H1 (cell line): ENCODE measurements at regions not wholly inside any gene's neighbourhood (a gene's known extent, or its start where the extent isn't known, plus 50 kb on each side); places are given as distances from the start of the nearest gene placed in this dataset.

Experiments
- CTCF ChIA-PET: fragments of 300-600 bp; sonication (Branson Sonifier 250); formaldehyde crosslinking; loops from one replicate; lab custom pipeline; 2021; ENCODE audit not compliant: partially characterized antibody; lab: Charles Lee
- POLR2A ChIA-PET: fragments of 300-600 bp; sonication (Branson Sonifier 250); formaldehyde crosslinking; loops from one replicate; lab custom pipeline; 2021; ENCODE audit warnings: inconsistent platforms; ENCODE audit not compliant: partially characterized antibody; lab: Charles Lee
- DNase-seq, 2 experiments: peaks; one replicate each; pipeline versions ENCODE4 v3.0.0 to v3.0.0-alpha.2; 2010 to 2022; ENCODE audit warnings: low spot score in 2 of 2, low read depth in 1 of 2, mixed read lengths in 1 of 2
- FAIRE-seq: peaks from 2 replicates; lab custom pipeline; 2011; peaks lifted over from hg19 to GRCh38; lab: Jason Lieb, UNC
- H2AFZ ChIP-seq: 2 replicates; pipeline ENCODE4 v1.8.1; 2012; ENCODE audit warnings: low read length, inconsistent platforms
- H2AK5ac ChIP-seq: 2 replicates; pipeline ENCODE4 v1.6.1; 2013; ENCODE audit warnings: low read depth, low read length
- H2BK120ac ChIP-seq: replicated peaks from 2 replicates; pipeline ENCODE3; 2013; ENCODE audit warnings: low read depth, low read length, inconsistent platforms
- H2BK12ac ChIP-seq: 2 replicates; pipeline ENCODE4 v1.6.1; 2013; ENCODE audit warnings: low read depth, low read length
- H2BK15ac ChIP-seq: 2 replicates; pipeline ENCODE4 v1.6.1; 2013; ENCODE audit warnings: low read length
- H2BK20ac ChIP-seq: 2 replicates; pipeline ENCODE4 v1.6.1; 2013; ENCODE audit warnings: low read length
- H2BK5ac ChIP-seq: 2 replicates; pipeline ENCODE4 v1.6.1; 2013; ENCODE audit warnings: low read depth, low read length
- H3K14ac ChIP-seq: 2 replicates; pipeline ENCODE4 v1.6.1; 2013; ENCODE audit warnings: inconsistent platforms; ENCODE audit not compliant: insufficient read length
- H3K18ac ChIP-seq: 2 replicates; pipeline ENCODE4 v1.6.1; 2013; ENCODE audit warnings: low read length; ENCODE audit errors: extremely low read depth
- H3K23ac ChIP-seq: 2 replicates; pipeline ENCODE4 v1.6.1; 2013; ENCODE audit warnings: inconsistent platforms; ENCODE audit not compliant: insufficient read length
- H3K23me2 ChIP-seq: 2 replicates; pipeline ENCODE4 v1.6.1; 2013; ENCODE audit warnings: low read depth, low read length
- H3K27ac ChIP-seq: 2 replicates; pipeline ENCODE4 v1.6.1; 2011; ENCODE audit warnings: low read depth, low read length, inconsistent platforms
- H3K27me3 ChIP-seq, 4 experiments: replicated peaks in 1 of 4; 1 replicate in 1 of 4; 2 replicates in 3 of 4; pipeline versions ENCODE4 v1.6.1 to v1.8.1; 2011 to 2013; ENCODE audit warnings: low read length in 3 of 4, mild to moderate bottlenecking in 3 of 4, inconsistent platforms in 2 of 4, mixed read lengths in 2 of 4, moderate library complexity in 1 of 4; ENCODE audit not compliant: control insufficient read depth in 3 of 4, insufficient read depth in 3 of 4; ENCODE audit errors: extremely low read depth in 1 of 4
- H3K36me3 ChIP-seq, 4 experiments: 2 replicates each; pipeline versions ENCODE4 v1.6.1 to v1.8.1; 2011 to 2013; ENCODE audit warnings: mild to moderate bottlenecking in 4 of 4, low read length in 3 of 4, moderate library complexity in 2 of 4, control low read depth in 1 of 4, inconsistent platforms in 1 of 4; ENCODE audit not compliant: insufficient read depth in 4 of 4, control insufficient read depth in 2 of 4
- H3K4ac ChIP-seq: replicated peaks from 2 replicates; pipeline ENCODE3; 2013; ENCODE audit warnings: low read length, low read depth, mixed read lengths, inconsistent platforms; ENCODE audit not compliant: insufficient read length
- H3K4me1 ChIP-seq, 4 experiments: replicated peaks in 1 of 4; 1 replicate in 1 of 4; 2 replicates in 3 of 4; pipeline versions ENCODE4 v1.6.1 to v1.8.1; 2011 to 2013; ENCODE audit warnings: low read length in 3 of 4, inconsistent platforms in 2 of 4, mixed read lengths in 1 of 4; ENCODE audit not compliant: insufficient read depth in 4 of 4, control insufficient read depth in 3 of 4
- H3K4me2 ChIP-seq, 2 experiments: 2 replicates each; pipeline versions ENCODE4 v1.6.1 to v1.8.1; 2011 to 2013; ENCODE audit warnings: low read depth in 2 of 2, low read length in 2 of 2, control low read depth in 1 of 2, inconsistent platforms in 1 of 2, mild to moderate bottlenecking in 1 of 2; ENCODE audit not compliant: insufficient read depth in 1 of 2
- H3K4me3 ChIP-seq, 4 experiments: fragments of 200-600, 300-600 bp in 1 of 4; sonication (generic), shearing (Covaris generic), sonication (Bioruptor Twin) in 1 of 4; 2 replicates each; pipeline versions ENCODE4 v1.5.1 to v1.8.1; 2011 to 2016; ENCODE audit warnings: low read length in 4 of 4, low read depth in 3 of 4, control low read depth in 2 of 4, inconsistent platforms in 2 of 4, mild to moderate bottlenecking in 2 of 4, mixed read lengths in 1 of 4, moderate library complexity in 1 of 4; ENCODE audit not compliant: insufficient read depth in 2 of 4; ENCODE audit errors: extremely low read depth in 1 of 4
- H3K56ac ChIP-seq: replicated peaks from 2 replicates; pipeline ENCODE3; 2013; ENCODE audit warnings: low read depth, mild to moderate bottlenecking, mixed read lengths, low read length, inconsistent platforms; ENCODE audit not compliant: insufficient read length
- H3K79me1 ChIP-seq: 2 replicates; pipeline ENCODE4 v1.6.1; 2013; ENCODE audit warnings: low read depth, low read length, control low read depth
- H3K79me2 ChIP-seq, 2 experiments: 2 replicates each; pipeline versions ENCODE4 v1.6.1 to v1.8.1; 2012 to 2013; ENCODE audit warnings: low read length in 2 of 2, mild to moderate bottlenecking in 2 of 2, inconsistent platforms in 1 of 2; ENCODE audit not compliant: insufficient read depth in 2 of 2, control insufficient read depth in 1 of 2
- H3K9ac ChIP-seq, 4 experiments: replicated peaks in 1 of 4; 1 replicate in 1 of 4; 2 replicates in 3 of 4; pipeline versions ENCODE4 v1.6.1 to v1.8.1; 2011 to 2013; ENCODE audit warnings: low read depth in 3 of 4, low read length in 3 of 4, control low read depth in 2 of 4, mild to moderate bottlenecking in 2 of 4, moderate library complexity in 2 of 4, inconsistent platforms in 1 of 4; ENCODE audit errors: extremely low read depth in 1 of 4
- H3K9me3 ChIP-seq, 2 experiments: 2 replicates each; pipeline versions ENCODE4 v1.6.1 to v1.8.1; 2012 to 2013; ENCODE audit warnings: mild to moderate bottlenecking in 2 of 2, moderate library complexity in 2 of 2, control low read depth in 1 of 2, inconsistent platforms in 1 of 2, low read depth in 1 of 2, low read length in 1 of 2, mixed read lengths in 1 of 2; ENCODE audit not compliant: insufficient read depth in 2 of 2
- H4K20me1 ChIP-seq, 2 experiments: replicated peaks in 1 of 2; 2 replicates each; pipeline versions ENCODE3 to v1.8.1; 2011 to 2013; ENCODE audit warnings: inconsistent platforms in 2 of 2, low read length in 2 of 2, mild to moderate bottlenecking in 1 of 2; ENCODE audit not compliant: insufficient read depth in 2 of 2, control insufficient read depth in 1 of 2
- H4K5ac ChIP-seq: 2 replicates; pipeline ENCODE4 v1.6.1; 2013; ENCODE audit warnings: low read length, low read depth, mixed read lengths, inconsistent platforms; ENCODE audit not compliant: insufficient read length
- H4K8ac ChIP-seq: 2 replicates; pipeline ENCODE4 v1.8.0; 2013; ENCODE audit warnings: mild to moderate bottlenecking, moderate library complexity, low read length, inconsistent platforms; ENCODE audit not compliant: insufficient read depth; ENCODE audit errors: extremely low read depth
- H4K91ac ChIP-seq: replicated peaks from 2 replicates; pipeline ENCODE3; 2013; ENCODE audit warnings: low read length, mixed read lengths, inconsistent platforms; ENCODE audit not compliant: insufficient read length
- EP300 ChIP-seq, 2 experiments: IDR thresholded peaks; 1 replicate in 1 of 2; 2 replicates in 1 of 2; pipeline ENCODE4 v1.6.1; 2011 to 2012; ENCODE audit warnings: low read depth in 2 of 2, low read length in 2 of 2, mild to moderate bottlenecking in 2 of 2, borderline replicate concordance in 1 of 2, inconsistent platforms in 1 of 2, moderate library complexity in 1 of 2
- JUN ChIP-seq: IDR thresholded peaks from 2 replicates; pipeline ENCODE4 v1.6.1; 2011; ENCODE audit warnings: low read depth, mild to moderate bottlenecking, improper control_type of control experiment, low read length
- KDM1A ChIP-seq: fragments of 200-600, 300-600 bp; sonication (generic); IDR thresholded peaks from 2 replicates; pipeline ENCODE4 v1.7.1; 2016; ENCODE audit warnings: mild to moderate bottlenecking, low read length, borderline replicate concordance
- NANOG ChIP-seq: IDR thresholded peaks from 2 replicates; pipeline ENCODE4 v1.6.1; 2011; ENCODE audit warnings: low read length, low read depth, mild to moderate bottlenecking, inconsistent platforms; ENCODE audit not compliant: insufficient read depth, poor library complexity, severe bottlenecking
- WGBS, 2 experiments: shearing (Covaris generic) in 1 of 2; methylation state at CpG; one replicate each; pipeline versions ENCODE4 v1.1.6 to v1.1.7; 2013 to 2015; ENCODE audit warnings: low lambda C conversion rate in 2 of 2, mixed read lengths in 2 of 2, inconsistent platforms in 1 of 2, low coverage in 1 of 2, missing lambda C conversion rate in 1 of 2; ENCODE audit not compliant: insufficient replicate concordance in 2 of 2, insufficient coverage in 1 of 2, insufficient read length in 1 of 2; ENCODE audit errors: extremely low coverage in 1 of 2, missing lambda C conversion rate in 1 of 2; 5-methylcytosine and 5-hydroxymethylcytosine counted together
- TF ChIP-seq, protein P1 (sequence below): IDR thresholded peaks from 2 replicates; pipeline ENCODE4 v1.6.1; 2012; ENCODE audit warnings: low read length, inconsistent platforms
- TF ChIP-seq, protein P2 (sequence below), 3 experiments: IDR thresholded peaks; 1 replicate in 2 of 3; 2 replicates in 1 of 3; pipeline versions ENCODE4 v1.5.1 to v1.6.1; 2011; ENCODE audit warnings: low read length in 3 of 3, mild to moderate bottlenecking in 3 of 3, inconsistent platforms in 2 of 3, low read depth in 1 of 3, moderate library complexity in 1 of 3; ENCODE audit not compliant: insufficient read depth in 1 of 3; ENCODE audit errors: control extremely low read depth in 1 of 3

DNA sequence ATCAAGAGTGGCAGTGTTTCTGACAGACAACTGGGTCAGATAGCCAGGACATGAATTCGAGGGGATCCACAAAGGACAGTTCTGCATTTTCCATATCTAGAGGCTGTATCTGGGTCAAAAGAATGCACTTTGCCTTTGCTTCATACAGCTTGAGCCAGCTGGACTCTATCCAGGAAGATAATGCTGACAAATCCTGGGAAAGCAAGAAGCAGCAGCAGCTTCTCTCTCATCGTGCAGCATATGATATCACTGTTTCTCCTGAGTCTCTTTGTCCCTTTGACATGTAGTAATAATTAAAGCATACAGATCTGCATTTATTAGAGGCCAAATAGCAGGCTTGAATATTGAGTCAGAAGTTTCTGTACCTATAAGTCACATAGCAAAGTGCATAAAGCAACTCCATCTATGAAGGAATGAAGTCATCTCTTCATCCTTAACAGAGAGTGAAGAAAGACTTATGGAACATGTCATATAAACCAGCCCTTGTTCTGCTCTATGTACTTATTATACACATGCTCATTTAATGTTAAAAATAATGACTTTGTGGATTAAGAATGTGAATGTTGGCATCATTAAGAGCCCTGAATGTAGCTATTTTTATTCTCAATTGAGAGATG, 236.8 kb upstream of the GBE1 start:
- H4K91ac ChIP-seq = no peak overlapping the region
- no peak overlapping the region for H2BK5ac ChIP-seq
- H3K4me3 ChIP-seq = no peak overlapping the region
- no peak overlapping the region for H4K5ac ChIP-seq
- no peak overlapping the region for H3K56ac ChIP-seq
- H2AFZ ChIP-seq = no peak overlapping the region
- H3K14ac ChIP-seq = no peak overlapping the region
- ChIA-PET POLR2A (no interaction called here), CTCF (interaction anchor here (1.2 kb wide), 1 partner anchor 13 kb away, joined by 3 read pairs; no protein-coding TSS in a partner anchor)
- H3K23me2 ChIP-seq = no peaks in the 10 kb centered on the region
- H2BK15ac ChIP-seq = no peak overlapping the region
- no peak for TF ChIP-seq JUN
- TF ChIP-seq, protein P1, sequence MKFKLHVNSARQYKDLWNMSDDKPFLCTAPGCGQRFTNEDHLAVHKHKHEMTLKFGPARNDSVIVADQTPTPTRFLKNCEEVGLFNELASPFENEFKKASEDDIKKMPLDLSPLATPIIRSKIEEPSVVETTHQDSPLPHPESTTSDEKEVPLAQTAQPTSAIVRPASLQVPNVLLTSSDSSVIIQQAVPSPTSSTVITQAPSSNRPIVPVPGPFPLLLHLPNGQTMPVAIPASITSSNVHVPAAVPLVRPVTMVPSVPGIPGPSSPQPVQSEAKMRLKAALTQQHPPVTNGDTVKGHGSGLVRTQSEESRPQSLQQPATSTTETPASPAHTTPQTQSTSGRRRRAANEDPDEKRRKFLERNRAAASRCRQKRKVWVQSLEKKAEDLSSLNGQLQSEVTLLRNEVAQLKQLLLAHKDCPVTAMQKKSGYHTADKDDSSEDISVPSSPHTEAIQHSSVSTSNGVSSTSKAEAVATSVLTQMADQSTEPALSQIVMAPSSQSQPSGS = no peak
- no peak for TF ChIP-seq KDM1A
- no peak for TF ChIP-seq NANOG
- TF ChIP-seq EP300 (IDR thresholded peaks at IDR 0.05; ENCODE audit: borderline replicate concordance in 1 of 2, low read depth in 2 of 2, low read length in 2 of 2) = no peak
- TF ChIP-seq, protein P2, sequence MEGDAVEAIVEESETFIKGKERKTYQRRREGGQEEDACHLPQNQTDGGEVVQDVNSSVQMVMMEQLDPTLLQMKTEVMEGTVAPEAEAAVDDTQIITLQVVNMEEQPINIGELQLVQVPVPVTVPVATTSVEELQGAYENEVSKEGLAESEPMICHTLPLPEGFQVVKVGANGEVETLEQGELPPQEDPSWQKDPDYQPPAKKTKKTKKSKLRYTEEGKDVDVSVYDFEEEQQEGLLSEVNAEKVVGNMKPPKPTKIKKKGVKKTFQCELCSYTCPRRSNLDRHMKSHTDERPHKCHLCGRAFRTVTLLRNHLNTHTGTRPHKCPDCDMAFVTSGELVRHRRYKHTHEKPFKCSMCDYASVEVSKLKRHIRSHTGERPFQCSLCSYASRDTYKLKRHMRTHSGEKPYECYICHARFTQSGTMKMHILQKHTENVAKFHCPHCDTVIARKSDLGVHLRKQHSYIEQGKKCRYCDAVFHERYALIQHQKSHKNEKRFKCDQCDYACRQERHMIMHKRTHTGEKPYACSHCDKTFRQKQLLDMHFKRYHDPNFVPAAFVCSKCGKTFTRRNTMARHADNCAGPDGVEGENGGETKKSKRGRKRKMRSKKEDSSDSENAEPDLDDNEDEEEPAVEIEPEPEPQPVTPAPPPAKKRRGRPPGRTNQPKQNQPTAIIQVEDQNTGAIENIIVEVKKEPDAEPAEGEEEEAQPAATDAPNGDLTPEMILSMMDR (IDR thresholded peaks at IDR 0.05; ENCODE audit: control extremely low read depth in 1 of 3, insufficient read depth in 1 of 3, low read depth in 1 of 3, low read length in 3 of 3) = no peak
- no peaks in the 10 kb centered on the region; a peak in 1 of 7 replicates for H3K4me1 ChIP-seq
- H3K4me2 ChIP-seq = no peak overlapping the region
- no peak for FAIRE-seq
- no peak overlapping the region for H2BK12ac ChIP-seq
- no peaks in the 10 kb centered on the region for H3K36me3 ChIP-seq
- H3K79me2 ChIP-seq = no peaks in the 10 kb centered on the region
- H2BK20ac ChIP-seq = no peak overlapping the region
- no peaks in the 10 kb centered on the region for H3K79me1 ChIP-seq
- H4K8ac ChIP-seq = no peak overlapping the region
- H3K4ac ChIP-seq = no peak overlapping the region
- H3K18ac ChIP-seq = no peak overlapping the region
- H2AK5ac ChIP-seq = no peak overlapping the region
- H3K23ac ChIP-seq = no peak overlapping the region
- no peak overlapping the region for H3K9ac ChIP-seq
- WGBS, 2 experiments = 82% methylated on average over 2 of the region's 2 CpGs; no CpG with 5 or more reads in 1 of the 2 experiments
- H3K9me3 ChIP-seq = no peaks in the 10 kb centered on the region
- H2BK120ac ChIP-seq = no peak overlapping the region
- no peak overlapping the region for H3K27ac ChIP-seq
- DNase-seq = no peak
- H4K20me1 ChIP-seq = no peaks in the 10 kb centered on the region
- H3K27me3 ChIP-seq = no peaks in the 10 kb centered on the region
